Brain microvascular endothelial cell (primary cell): ENCODE measurements at regions not wholly inside any gene's neighbourhood (a gene's known extent, or its start where the extent isn't known, plus 50 kb on each side); places are given as distances from the start of the nearest gene placed in this dataset.
A peak's percentile ranks its signal among the peaks of the same experiment; 100 is the strongest.
"Not testable (repeated sequence)": the region's sequence is repeated elsewhere in the genome, so short reads cannot be mapped to it uniquely, and the experiment has no call there.

ENCODE experiments used
- DNase-seq: peaks from one replicate; pipeline ENCODE4 v3.0.0-alpha.2; 2020
- H3K27ac ChIP-seq: fragments of 250-450 bp; sonication (Bioruptor Pico); 2 replicates; pipeline ENCODE4 v1.5.1; 2020; ENCODE audit warnings: mild to moderate bottlenecking, moderate library complexity
- H3K27me3 ChIP-seq: fragments of 250-450 bp; sonication (Bioruptor Pico); replicated peaks from 2 replicates; pipeline ENCODE4 v1.5.1; 2020; ENCODE audit warnings: mild to moderate bottlenecking
- H3K36me3 ChIP-seq: fragments of 250-450 bp; sonication (Bioruptor Pico); replicated peaks from 2 replicates; pipeline ENCODE4 v1.5.1; 2020; ENCODE audit warnings: mild to moderate bottlenecking
- H3K4me3 ChIP-seq: 2 replicates; pipeline ENCODE4 v1.5.1; 2011; ENCODE audit warnings: low read depth, mild to moderate bottlenecking, control low read depth, low read length, moderate library complexity
- in situ Hi-C: cut with HindIII; loops from 2 replicates; pipeline ENCODE4 v1.10.0; 2017; ENCODE audit warnings: low sequenced_read_pairs, low pct_ligation_motif_present
- TF ChIP-seq, protein P1 (sequence below): IDR thresholded peaks from 2 replicates; pipeline ENCODE4 v1.5.1; 2011; ENCODE audit warnings: low read depth, mild to moderate bottlenecking, moderate library complexity, low read length, control low read depth, inconsistent platforms; ENCODE audit errors: missing control alignments

DNA sequence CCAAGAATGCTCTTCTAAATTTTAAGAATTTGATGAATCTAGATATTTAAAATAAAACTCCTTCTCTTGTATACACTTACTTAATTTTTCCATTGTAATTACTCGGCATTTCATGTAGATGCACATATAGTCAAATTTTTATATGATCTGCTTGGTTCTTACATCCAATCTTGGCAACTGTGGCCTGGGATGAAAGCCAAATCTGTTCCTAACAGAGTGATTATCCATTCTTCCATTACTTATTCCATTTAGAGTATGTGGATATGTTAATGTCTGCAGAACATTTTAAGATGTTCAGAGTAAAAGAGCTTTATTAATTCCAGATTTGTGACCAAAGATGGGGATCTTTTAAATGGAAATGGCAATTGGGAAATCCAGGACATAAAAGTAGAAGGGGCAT is 144.1 kb upstream of the PDE7B start:
- TF ChIP-seq, protein P1, sequence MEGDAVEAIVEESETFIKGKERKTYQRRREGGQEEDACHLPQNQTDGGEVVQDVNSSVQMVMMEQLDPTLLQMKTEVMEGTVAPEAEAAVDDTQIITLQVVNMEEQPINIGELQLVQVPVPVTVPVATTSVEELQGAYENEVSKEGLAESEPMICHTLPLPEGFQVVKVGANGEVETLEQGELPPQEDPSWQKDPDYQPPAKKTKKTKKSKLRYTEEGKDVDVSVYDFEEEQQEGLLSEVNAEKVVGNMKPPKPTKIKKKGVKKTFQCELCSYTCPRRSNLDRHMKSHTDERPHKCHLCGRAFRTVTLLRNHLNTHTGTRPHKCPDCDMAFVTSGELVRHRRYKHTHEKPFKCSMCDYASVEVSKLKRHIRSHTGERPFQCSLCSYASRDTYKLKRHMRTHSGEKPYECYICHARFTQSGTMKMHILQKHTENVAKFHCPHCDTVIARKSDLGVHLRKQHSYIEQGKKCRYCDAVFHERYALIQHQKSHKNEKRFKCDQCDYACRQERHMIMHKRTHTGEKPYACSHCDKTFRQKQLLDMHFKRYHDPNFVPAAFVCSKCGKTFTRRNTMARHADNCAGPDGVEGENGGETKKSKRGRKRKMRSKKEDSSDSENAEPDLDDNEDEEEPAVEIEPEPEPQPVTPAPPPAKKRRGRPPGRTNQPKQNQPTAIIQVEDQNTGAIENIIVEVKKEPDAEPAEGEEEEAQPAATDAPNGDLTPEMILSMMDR: no peak
- Histone ChIP-seq H3K4me3 (no peak overlapping the region), H3K36me3 (no peaks in the 10 kb centered on the region), H3K27me3 (no peaks in the 10 kb centered on the region), H3K27ac (no peak overlapping the region)
- in situ Hi-C loops: no loop called here
- no peak for DNase-seq

- no peak for DNase-seq
- Histone ChIP-seq H3K27ac (no peak overlapping the region), H3K27me3 (no peaks in the 10 kb centered on the region), H3K4me3 (no peak overlapping the region), H3K36me3 (no peaks in the 10 kb centered on the region)
- TF ChIP-seq, protein P1: no peak
- in situ Hi-C loops: no loop called here
These were observed 141.5 kb upstream of the PDE7B start for GRCh38 chr6:135710042-135710441.

DNA sequence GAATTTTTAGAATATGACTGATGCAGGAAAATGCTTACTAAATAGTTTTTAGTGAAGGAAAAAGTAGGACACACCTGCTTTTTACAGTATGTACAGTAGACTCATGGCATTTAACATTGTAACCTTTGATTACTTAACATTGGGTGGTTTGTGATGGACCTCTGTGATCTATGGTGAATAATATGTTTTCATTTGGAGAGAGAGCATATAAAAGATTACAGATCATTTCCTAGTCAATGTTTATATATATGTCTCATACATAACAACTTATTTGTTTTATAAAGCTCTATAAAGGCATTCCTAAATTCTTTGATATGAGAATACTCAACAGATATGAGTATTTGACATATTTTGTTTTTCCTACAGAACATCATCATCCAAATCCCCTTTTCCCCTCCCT is 129.3 kb upstream of the PDE7B start:
- no peaks in the 10 kb centered on the region for H3K27me3 ChIP-seq
- no peaks in the 10 kb centered on the region for H3K36me3 ChIP-seq
- peak overlapping the region; percentile 84 for H3K27ac ChIP-seq
- in situ Hi-C loops: no loop called here
- TF ChIP-seq, protein P1: no peak
- DNase-seq: no peak
- H3K4me3 ChIP-seq: no peak overlapping the region

DNA sequence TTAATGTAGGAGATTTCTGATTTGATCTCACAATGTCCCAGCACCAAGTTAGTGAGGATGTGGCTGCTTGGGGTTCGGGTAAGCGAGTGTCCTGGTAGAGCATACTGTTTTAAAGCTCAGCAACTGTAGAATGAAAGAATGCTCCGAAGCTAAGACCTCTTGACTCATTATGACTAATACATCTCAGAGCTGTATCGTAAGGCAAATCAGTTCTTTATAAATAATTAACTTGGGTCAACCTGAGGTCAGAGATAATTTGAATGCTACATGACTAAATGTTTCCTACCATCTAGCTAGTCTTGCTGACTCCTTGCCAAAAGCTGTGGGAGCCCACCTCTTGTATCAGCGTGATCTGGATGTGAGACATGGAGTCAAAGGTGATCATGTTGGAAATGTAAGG is 128.8 kb upstream of the PDE7B start:
- peak; percentile 87 for DNase-seq
- in situ Hi-C loops: no loop called here
- TF ChIP-seq, protein P1: no peak
- H3K27ac ChIP-seq: peak overlapping the region; percentile 84
- no peaks in the 10 kb centered on the region for H3K27me3 ChIP-seq
- H3K36me3 ChIP-seq: no peaks in the 10 kb centered on the region
- no peak overlapping the region for H3K4me3 ChIP-seq

GRCh38 chr6:135728589-135728988 is 122.9 kb upstream of the PDE7B start:
- in situ Hi-C loops: no loop called here
- Histone ChIP-seq H3K27me3 (no peaks in the 10 kb centered on the region), H3K4me3 (no peak overlapping the region), H3K27ac (no peak overlapping the region), H3K36me3 (no peaks in the 10 kb centered on the region)
- TF ChIP-seq, protein P1: no peak
- DNase-seq: no peak

DNA sequence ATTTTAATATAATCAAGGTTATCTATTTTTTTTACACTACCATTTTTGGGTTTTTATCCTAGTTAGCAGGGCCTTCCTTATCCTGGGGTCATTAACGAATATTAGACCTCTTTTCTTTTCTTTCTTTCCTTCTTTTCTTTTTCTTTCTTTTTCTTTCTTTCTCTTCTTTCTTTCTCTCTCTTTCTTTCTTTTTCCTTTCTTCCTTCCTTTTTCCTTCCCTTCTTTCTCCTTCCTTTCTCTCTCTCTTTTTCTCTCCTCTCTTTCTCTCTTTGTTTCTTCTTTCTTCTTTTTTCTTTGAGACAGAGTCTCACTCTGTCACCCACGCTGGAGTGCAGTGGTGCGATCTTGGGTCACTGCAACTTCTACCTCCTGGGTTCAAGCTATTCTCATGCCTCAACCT is 120.4 kb upstream of the PDE7B start:
- in situ Hi-C loops: no loop called here
- no peak overlapping the region for H3K27ac ChIP-seq
- H3K27me3 ChIP-seq: no peaks in the 10 kb centered on the region
- H3K4me3 ChIP-seq: no peak overlapping the region
- no peak for DNase-seq
- TF ChIP-seq, protein P1: no peak
- H3K36me3 ChIP-seq: no peaks in the 10 kb centered on the region

- H3K36me3 ChIP-seq, H3K27ac ChIP-seq, DNase-seq, in situ Hi-C loops, H3K4me3 ChIP-seq, H3K27me3 ChIP-seq: not testable (repeated sequence)
These were observed 115.2 kb upstream of the PDE7B start for GRCh38 chr6:135736351-135736750.
